ENCODE measurements at regions not wholly inside any gene's neighbourhood (a gene's known extent, or its start where the extent isn't known, plus 50 kb on each side); places are given as distances from the start of the nearest gene placed in this dataset.

GRCh38 chr6:159441704-159441981, 251.4 kb downstream of the SOD2 start:
- H3K9me3 ChIP-seq, result no peaks in the 10 kb centered on the region
- no peaks in the 10 kb centered on the region for H3K4me1 ChIP-seq
- no peaks in the 10 kb centered on the region for H3K27me3 ChIP-seq
- no peaks in the 10 kb centered on the region for H3K36me3 ChIP-seq
- no peak overlapping the region for H3K27ac ChIP-seq
- H3K4me3 ChIP-seq, result no peak overlapping the region
- no peak for TF ChIP-seq CTCF (IDR thresholded peaks at IDR 0.05)
- TF ChIP-seq POLR2A (IDR thresholded peaks at IDR 0.05), result no peak
- no peak for DNase-seq

- Histone ChIP-seq H3K27me3 (no peaks in the 10 kb centered on the region), H3K4me3 (no peak overlapping the region), H3K4me1 (no peaks in the 10 kb centered on the region), H3K36me3 (no peaks in the 10 kb centered on the region), H3K9me3 (no peaks in the 10 kb centered on the region), H3K27ac (no peak overlapping the region)
- no peak for TF ChIP-seq POLR2A (IDR thresholded peaks at IDR 0.05)
- TF ChIP-seq CTCF (IDR thresholded peaks at IDR 0.05), result no peak
- no peak for DNase-seq
Observed at GRCh38 chr6:159440911-159441703, 251.9 kb downstream of the SOD2 start.

- H3K4me1 ChIP-seq, result no peaks in the 10 kb centered on the region
- H3K36me3 ChIP-seq, result no peaks in the 10 kb centered on the region
- H3K27ac ChIP-seq, result no peak overlapping the region
- H3K4me3 ChIP-seq, result no peak overlapping the region
- H3K9me3 ChIP-seq, result no peaks in the 10 kb centered on the region
- TF ChIP-seq POLR2A (IDR thresholded peaks at IDR 0.05) (no peak), CTCF (IDR thresholded peaks at IDR 0.05) (no peak)
- no peaks in the 10 kb centered on the region for H3K27me3 ChIP-seq
- DNase-seq, result no peak
Observed at GRCh38 chr6:159440349-159440748, 252.7 kb downstream of the SOD2 start.

GRCh38 chr6:159439651-159440050, 253.4 kb downstream of the SOD2 start:
- Histone ChIP-seq H3K4me1 (no peaks in the 10 kb centered on the region), H3K4me3 (no peak overlapping the region), H3K27me3 (no peaks in the 10 kb centered on the region), H3K9me3 (no peaks in the 10 kb centered on the region), H3K27ac (no peak overlapping the region), H3K36me3 (no peaks in the 10 kb centered on the region)
- DNase-seq, result no peak
- no peak for TF ChIP-seq POLR2A (IDR thresholded peaks at IDR 0.05)
- TF ChIP-seq CTCF (IDR thresholded peaks at IDR 0.05), result no peak

- H3K4me1 ChIP-seq, result no peaks in the 10 kb centered on the region
- no peaks in the 10 kb centered on the region for H3K36me3 ChIP-seq
- H3K27me3 ChIP-seq, result no peaks in the 10 kb centered on the region
- TF ChIP-seq POLR2A (IDR thresholded peaks at IDR 0.05) (no peak), CTCF (IDR thresholded peaks at IDR 0.05) (no peak)
- no peak overlapping the region for H3K4me3 ChIP-seq
- peaks cover 0 to 11% (median 0%) of the 10 kb centered on the region in 4 donors for H3K9me3 ChIP-seq
- no peak for DNase-seq
- no peak overlapping the region for H3K27ac ChIP-seq
Observed at GRCh38 chr6:159438106-159438505, 254.9 kb downstream of the SOD2 start.

- TF ChIP-seq POLR2A (IDR thresholded peaks at IDR 0.05) (no peak), CTCF (IDR thresholded peaks at IDR 0.05) (no peak)
Observed at GRCh38 chr6:159436581-159436980, 256.5 kb downstream of the SOD2 start.

More at GRCh38 chr6:159436581-159436980, 256.5 kb downstream of the SOD2 start:
- no peaks in the 10 kb centered on the region for H3K27me3 ChIP-seq
- no peak overlapping the region for H3K27ac ChIP-seq
- no peak for DNase-seq
- H3K4me1 ChIP-seq, result no peaks in the 10 kb centered on the region
- H3K4me3 ChIP-seq, result no peak overlapping the region
- H3K9me3 ChIP-seq, result peaks cover 0 to 16% (median 0%) of the 10 kb centered on the region in 4 donors
- no peaks in the 10 kb centered on the region for H3K36me3 ChIP-seq
